WTC11 (cell line): ENCODE measurements at regions not wholly inside any gene's neighbourhood (a gene's known extent, or its start where the extent isn't known, plus 50 kb on each side); places are given as distances from the start of the nearest gene placed in this dataset.

Experiments used
- ATAC-seq: fragments of 200-7000 bp; cut with Tn5 transposase; 2 replicates; pipeline ENCODE4 v1.10.0; 2021; ENCODE audit warnings: mild to moderate bottlenecking, moderate library complexity
- CTCF ChIA-PET: fragments of 300-600 bp; sonication (Branson Sonifier 250); formaldehyde crosslinking; loops from one replicate; lab custom pipeline; 2021; ENCODE audit warnings: antibody characterized with exemption; lab: Charles Lee
- POLR2A ChIA-PET: fragments of 350-600 bp; sonication (Branson Sonifier 250); formaldehyde crosslinking; loops from one replicate; lab custom pipeline; 2021; ENCODE audit warnings: antibody characterized with exemption; lab: Charles Lee
- DNase-seq: peaks from one replicate; pipeline ENCODE4 v3.0.0; 2021; ENCODE audit warnings: low spot score
- H3K27ac Mint-ChIP-seq: 2 replicates; pipeline ENCODE4 v1.8.0; 2021; ENCODE audit warnings: mixed read lengths
- H3K27me3 Mint-ChIP-seq: 2 replicates; pipeline ENCODE4 v1.8.0; 2021; ENCODE audit warnings: low read depth, mild to moderate bottlenecking, moderate library complexity, mixed read lengths
- H3K36me3 Mint-ChIP-seq: 2 replicates; pipeline ENCODE4 v1.8.0; 2021; ENCODE audit warnings: mixed read lengths
- H3K4me1 Mint-ChIP-seq: 2 replicates; pipeline ENCODE4 v1.8.0; 2022; ENCODE audit warnings: mixed read lengths
- H3K4me3 Mint-ChIP-seq: 2 replicates; pipeline ENCODE4 v1.8.0; 2021; ENCODE audit warnings: mild to moderate bottlenecking, moderate library complexity, mixed read lengths
- H3K9me3 Mint-ChIP-seq: 2 replicates; pipeline ENCODE4 v1.8.0; 2021; ENCODE audit warnings: mixed read lengths
- AR ChIP-seq: fragments of 250-450 bp; sonication (Bioruptor Pico); IDR thresholded peaks from 2 replicates; pipeline ENCODE4 v1.9.0; 2021; ENCODE audit warnings: mild to moderate bottlenecking
- ARID4B ChIP-seq: sonication (generic); formaldehyde crosslinking; IDR thresholded peaks from 2 replicates; pipeline ENCODE4 v1.8.0; 2023; ENCODE audit warnings: missing genetic modification reagents, mild to moderate bottlenecking, borderline replicate concordance
- ATF1 ChIP-seq: sonication (generic); formaldehyde crosslinking; IDR thresholded peaks from 2 replicates; pipeline ENCODE4 v1.8.1; 2023; ENCODE audit warnings: mild to moderate bottlenecking, moderate library complexity, missing genetic modification reagents
- ATF2 ChIP-seq: sonication (generic); formaldehyde crosslinking; IDR thresholded peaks from 2 replicates; pipeline ENCODE4 v1.8.1; 2022; ENCODE audit warnings: low read depth, missing genetic modification reagents, borderline replicate concordance
- ATF3 ChIP-seq: sonication (generic); formaldehyde crosslinking; conservative IDR thresholded peaks from 2 replicates; pipeline ENCODE4 v1.8.1; 2022; ENCODE audit warnings: mild to moderate bottlenecking, missing genetic modification reagents
- E2F1 ChIP-seq: sonication (generic); formaldehyde crosslinking; IDR thresholded peaks from 2 replicates; pipeline ENCODE4 v1.8.0; 2022; ENCODE audit warnings: mild to moderate bottlenecking, missing genetic modification reagents
- E2F4 ChIP-seq: sonication (generic); formaldehyde crosslinking; IDR thresholded peaks from 2 replicates; pipeline ENCODE4 v1.8.1; 2022; ENCODE audit warnings: low read depth, mild to moderate bottlenecking, moderate library complexity, missing genetic modification reagents, borderline replicate concordance
- ETV6 ChIP-seq: sonication (generic); formaldehyde crosslinking; IDR thresholded peaks from 2 replicates; pipeline ENCODE4 v1.8.1; 2022; ENCODE audit warnings: mild to moderate bottlenecking, missing genetic modification reagents
- FOXP1 ChIP-seq: sonication (generic); formaldehyde crosslinking; IDR thresholded peaks from 2 replicates; pipeline ENCODE4 v1.8.0; 2022; ENCODE audit warnings: missing genetic modification reagents, mild to moderate bottlenecking, moderate library complexity, borderline replicate concordance
- JUN ChIP-seq: sonication (generic); formaldehyde crosslinking; IDR thresholded peaks from 2 replicates; pipeline ENCODE4 v1.8.0; 2023; ENCODE audit warnings: mild to moderate bottlenecking, missing genetic modification reagents
- KAT7 ChIP-seq: sonication (generic); formaldehyde crosslinking; IDR thresholded peaks from 2 replicates; pipeline ENCODE4 v1.8.1; 2023; ENCODE audit warnings: missing genetic modification reagents, mild to moderate bottlenecking, borderline replicate concordance
- NR2C2 ChIP-seq: sonication (generic); formaldehyde crosslinking; IDR thresholded peaks from 2 replicates; pipeline ENCODE4 v1.8.0; 2022; ENCODE audit warnings: mild to moderate bottlenecking, missing genetic modification reagents
- SMAD3 ChIP-seq: sonication (generic); formaldehyde crosslinking; IDR thresholded peaks from 2 replicates; pipeline ENCODE4 v1.8.0; 2022; ENCODE audit warnings: missing genetic modification reagents, mild to moderate bottlenecking, borderline replicate concordance
- SP1 ChIP-seq: sonication (generic); formaldehyde crosslinking; conservative IDR thresholded peaks from 2 replicates; pipeline ENCODE4 v1.8.1; 2022; ENCODE audit warnings: missing genetic modification reagents
- TCF7 ChIP-seq: sonication (generic); formaldehyde crosslinking; IDR thresholded peaks from 2 replicates; pipeline ENCODE4 v1.8.0; 2022; ENCODE audit warnings: mild to moderate bottlenecking, low read depth, missing genetic modification reagents, moderate library complexity
- ZBTB21 ChIP-seq: sonication (generic); formaldehyde crosslinking; IDR thresholded peaks from 2 replicates; pipeline ENCODE4 v1.8.1; 2023; ENCODE audit warnings: mild to moderate bottlenecking, missing genetic modification reagents, borderline replicate concordance
- ZNF121 ChIP-seq: sonication (generic); formaldehyde crosslinking; IDR thresholded peaks from 2 replicates; pipeline ENCODE4 v1.8.0; 2023; ENCODE audit warnings: missing genetic modification reagents
- ZNF219 ChIP-seq: sonication (generic); formaldehyde crosslinking; IDR thresholded peaks from 2 replicates; pipeline ENCODE4 v1.8.0; 2023; ENCODE audit warnings: missing genetic modification reagents, mild to moderate bottlenecking, borderline replicate concordance
- ZNF423 ChIP-seq: fragments of 250-450 bp; sonication (Bioruptor Pico); IDR thresholded peaks from 2 replicates; pipeline ENCODE4 v2.1.2; 2022; ENCODE audit warnings: mild to moderate bottlenecking, moderate library complexity
- ZNF512 ChIP-seq: sonication (generic); formaldehyde crosslinking; IDR thresholded peaks from 2 replicates; pipeline ENCODE4 v1.8.1; 2022; ENCODE audit warnings: missing genetic modification reagents, borderline replicate concordance

GRCh38 chr12:29883941-29884554, 100.3 kb upstream of the TMTC1 start:
- Mint-ChIP-seq H3K36me3 (peaks cover 65% of the 10 kb centered on the region), H3K4me3 (no peak overlapping the region), H3K4me1 (peaks cover 39% of the 10 kb centered on the region), H3K27ac (peak overlapping the region; percentile 99), H3K27me3 (peaks cover 16% of the 10 kb centered on the region), H3K9me3 (peaks cover 70% of the 10 kb centered on the region)
- no peak for ATAC-seq
- ChIA-PET POLR2A (no interaction called here), CTCF (interaction anchor here (0.8 kb wide), 1 partner anchor 18 kb away, joined by 3 read pairs; no protein-coding TSS in a partner anchor)
- no peak for TF ChIP-seq ZNF512 (CRISPR knock-in tag)
- no peak for TF ChIP-seq ATF1 (CRISPR knock-in tag)
- TF ChIP-seq ATF3 (CRISPR knock-in tag) = no peak
- TF ChIP-seq ETV6 (CRISPR knock-in tag) = no peak
- TF ChIP-seq KAT7 = no peak
- no peak for TF ChIP-seq E2F4 (CRISPR knock-in tag)
- TF ChIP-seq TCF7 (CRISPR knock-in tag) = no peak
- TF ChIP-seq SMAD3 (CRISPR knock-in tag) = no peak
- TF ChIP-seq ATF2 = no peak
- TF ChIP-seq FOXP1 (CRISPR knock-in tag) = no peak
- no peak for TF ChIP-seq NR2C2
- no peak for TF ChIP-seq ARID4B (CRISPR knock-in tag)
- no peak for DNase-seq

- Mint-ChIP-seq H3K4me1 (peaks cover 40% of the 10 kb centered on the region), H3K36me3 (peaks cover 65% of the 10 kb centered on the region), H3K9me3 (peaks cover 70% of the 10 kb centered on the region), H3K4me3 (no peak overlapping the region), H3K27ac (peak overlapping the region; percentile 99), H3K27me3 (peaks cover 16% of the 10 kb centered on the region)
- ChIA-PET POLR2A (interaction anchor here (0.6 kb wide), 1 partner anchor 398 kb away, joined by 3 read pairs; no protein-coding TSS in a partner anchor), CTCF (no interaction called here)
- ATAC-seq (no peak), DNase-seq (no peak)
- TF ChIP-seq ZNF121 (CRISPR knock-in tag) (no peak), AR (no peak), ZNF219 (no peak), E2F1 (CRISPR knock-in tag) (no peak), ZBTB21 (no peak), ZNF423 (no peak), SP1 (CRISPR knock-in tag) (no peak), JUN (no peak), ZNF512 (CRISPR knock-in tag) (no peak)
Measured at GRCh38 chr12:29883525-29883924, 99.8 kb upstream of the TMTC1 start.
